A549 (cell line): ENCODE measurements at regions not wholly inside any gene's neighbourhood (a gene's known extent, or its start where the extent isn't known, plus 50 kb on each side); places are given as distances from the start of the nearest gene placed in this dataset.
"Not testable (repeated sequence)": the region's sequence is repeated elsewhere in the genome, so short reads cannot be mapped to it uniquely, and the experiment has no call there.

Source experiments
- ATAC-seq, 2 experiments: fragments of 200-7000 bp in 1 of 2; fragments of >200 bp in 1 of 2; cut with Nextera tagmentation in 1 of 2; cut with Tn5 transposase in 1 of 2; 3 replicates each; pipeline versions ENCODE4 v1.8.0 to v1.9.1; 2018 to 2020; ENCODE audit warnings: mild to moderate bottlenecking in 1 of 2, moderate library complexity in 1 of 2
- CTCF ChIA-PET: fragments of 300-600 bp; sonication (Branson Sonifier 250); formaldehyde crosslinking; extraction: SDS; loops from one replicate; lab custom pipeline; 2021; ENCODE audit warnings: antibody characterized with exemption, inconsistent platforms; lab: Yijun Ruan, JAX
- POLR2A ChIA-PET: fragments of 350-600 bp; formaldehyde crosslinking; extraction: SDS; loops from one replicate; lab custom pipeline; 2021; ENCODE audit warnings: antibody characterized with exemption, inconsistent platforms; lab: Yijun Ruan, JAX
- DNase-seq, 2 experiments: peaks; one replicate each; pipeline versions ENCODE4 v3.0.0 to v3.0.0-alpha.2; 2011 to 2016; ENCODE audit warnings: low read depth in 1 of 2, low spot score in 1 of 2
- FAIRE-seq: peaks from 2 replicates; lab custom pipeline; 2011; peaks lifted over from hg19 to GRCh38; lab: Jason Lieb, UNC
- H3K27ac ChIP-seq, 2 experiments: fragments of >200 bp; sonication (Bioruptor Twin); formaldehyde crosslinking; 3 replicates each; pipeline ENCODE4 v1.5.1; 2016 to 2017
- H3K4me1 ChIP-seq: fragments of >200 bp; sonication (Bioruptor Twin); formaldehyde crosslinking; 3 replicates; pipeline ENCODE4 v1.6.1; 2016
- H3K4me2 ChIP-seq: fragments of >200 bp; sonication (Bioruptor Twin); formaldehyde crosslinking; 3 replicates; pipeline ENCODE4 v1.6.1; 2016
- H3K4me3 ChIP-seq: fragments of >200 bp; sonication (Bioruptor Twin); formaldehyde crosslinking; 3 replicates; pipeline ENCODE4 v1.5.1; 2016
- H3K9me3 ChIP-seq: fragments of >200 bp; sonication (Bioruptor Twin); formaldehyde crosslinking; 3 replicates; pipeline ENCODE4 v1.6.1; 2016
- BHLHE40 ChIP-seq: IDR thresholded peaks from 2 replicates; pipeline ENCODE4 v1.6.1; 2012; ENCODE audit warnings: low read depth, low read length, inconsistent platforms
- E2F6 ChIP-seq: IDR thresholded peaks from 2 replicates; pipeline ENCODE4 v1.6.1; 2012; ENCODE audit warnings: low read depth, borderline replicate concordance
- EHF ChIP-seq: fragments of 250-450 bp; sonication (Bioruptor Pico); IDR thresholded peaks from 2 replicates; pipeline ENCODE4 v1.5.0; 2020; ENCODE audit warnings: mild to moderate bottlenecking
- EHMT2 ChIP-seq: fragments of 200-600 bp; sonication (generic); IDR thresholded peaks from 2 replicates; pipeline ENCODE4 v1.6.1; 2016; ENCODE audit warnings: antibody characterized with exemption, low read depth, mild to moderate bottlenecking, moderate library complexity
- ESRRA ChIP-seq: fragments of 150-350 bp; IDR thresholded peaks from 2 replicates; pipeline ENCODE4 v1.6.1; 2014; ENCODE audit warnings: mild to moderate bottlenecking, low read length, borderline replicate concordance
- FOXS1 ChIP-seq: fragments of 250-450 bp; sonication (Bioruptor Pico); IDR thresholded peaks from 2 replicates; pipeline ENCODE4 v1.5.0; 2020; ENCODE audit warnings: mild to moderate bottlenecking, moderate library complexity
- HEYL ChIP-seq: fragments of 250-450 bp; sonication (Bioruptor Pico); IDR thresholded peaks from 2 replicates; pipeline ENCODE4 v1.8.0; 2021; ENCODE audit warnings: mild to moderate bottlenecking, moderate library complexity
- HOXB5 ChIP-seq: fragments of 250-450 bp; sonication (Bioruptor Pico); IDR thresholded peaks from 2 replicates; pipeline ENCODE4 v1.5.0; 2020; ENCODE audit warnings: mild to moderate bottlenecking, moderate library complexity
- JUN ChIP-seq, 2 experiments: fragments of >200 bp; sonication (Bioruptor Twin); formaldehyde crosslinking; IDR thresholded peaks; 2 replicates in 1 of 2; 3 replicates in 1 of 2; pipeline ENCODE4 v1.6.1; 2016 to 2017
- KDM1A ChIP-seq: fragments of 200-600 bp; sonication (generic); IDR thresholded peaks from 2 replicates; pipeline ENCODE4 v1.6.1; 2016; ENCODE audit warnings: low read depth, mild to moderate bottlenecking
- KDM5A ChIP-seq: fragments of 200-600 bp; sonication (generic); IDR thresholded peaks from 2 replicates; pipeline ENCODE4 v1.6.1; 2016; ENCODE audit warnings: antibody characterized with exemption, mild to moderate bottlenecking
- MAFK ChIP-seq: fragments of 450-650 bp; IDR thresholded peaks from 2 replicates; pipeline ENCODE4 v1.6.1; 2014; ENCODE audit not compliant: partially characterized antibody
- MAX ChIP-seq: IDR thresholded peaks from 2 replicates; pipeline ENCODE4 v1.6.1; 2012
- MAZ ChIP-seq: fragments of 150-350 bp; IDR thresholded peaks from 2 replicates; pipeline ENCODE4 v1.6.1; 2014; ENCODE audit warnings: antibody characterized with exemption, low read depth, low read length, borderline replicate concordance
- MYC ChIP-seq: IDR thresholded peaks from 2 replicates; pipeline ENCODE4 v1.6.1; 2012; ENCODE audit warnings: mild to moderate bottlenecking, inconsistent platforms, low read length, improper control_type of control experiment, borderline replicate concordance
- NFE2L2 ChIP-seq: fragments of 150-350 bp; conservative IDR thresholded peaks from 2 replicates; pipeline ENCODE4 v1.6.1; 2014; ENCODE audit warnings: low read length
- NR3C1 ChIP-seq: fragments of >200 bp; sonication (Bioruptor Twin); formaldehyde crosslinking; IDR thresholded peaks from 3 replicates; pipeline ENCODE4 v1.6.1; 2017
- RFX5 ChIP-seq: fragments of 450-650 bp; IDR thresholded peaks from 2 replicates; pipeline ENCODE4 v1.7.1; 2014; ENCODE audit warnings: antibody characterized with exemption, mild to moderate bottlenecking, moderate library complexity
- RNF2 ChIP-seq: fragments of 200-600 bp; sonication (generic); IDR thresholded peaks from 2 replicates; pipeline ENCODE4 v1.6.1; 2016; ENCODE audit warnings: low read depth, mild to moderate bottlenecking, antibody characterized with exemption, moderate library complexity, borderline replicate concordance
- TFCP2L1 ChIP-seq: fragments of 250-450 bp; sonication (Bioruptor Pico); IDR thresholded peaks from 2 replicates; pipeline ENCODE4 v1.5.0; 2021; ENCODE audit warnings: mild to moderate bottlenecking
- TP53 ChIP-seq: fragments of 250-450 bp; sonication (Bioruptor Pico); IDR thresholded peaks from 2 replicates; pipeline ENCODE4 v1.5.0; 2021; ENCODE audit warnings: mild to moderate bottlenecking, moderate library complexity
- USF2 ChIP-seq: fragments of 450-650 bp; IDR thresholded peaks from 2 replicates; pipeline ENCODE4 v1.6.1; 2014; ENCODE audit warnings: antibody characterized with exemption
- ZFP36 ChIP-seq: fragments of 450-650 bp; IDR thresholded peaks from 2 replicates; pipeline ENCODE4 v1.6.1; 2014; ENCODE audit warnings: borderline replicate concordance; ENCODE audit not compliant: partially characterized antibody
- WGBS: methylation state at CpG from one replicate; pipeline ENCODE4 v1.1.6; 2017; ENCODE audit errors: missing lambda C conversion rate; 5-methylcytosine and 5-hydroxymethylcytosine counted together
- TF ChIP-seq, protein P1 (sequence below): fragments of >200 bp; sonication (Bioruptor Twin); formaldehyde crosslinking; IDR thresholded peaks from 2 replicates; pipeline ENCODE4 v1.6.1; 2016
- TF ChIP-seq, protein P2 (sequence below): fragments of 200-600 bp; sonication (generic); IDR thresholded peaks from 2 replicates; pipeline ENCODE4 v1.6.1; 2016; ENCODE audit warnings: antibody characterized with exemption, mild to moderate bottlenecking, moderate library complexity
- TF ChIP-seq, protein P3 (sequence below): fragments of >200 bp; sonication (Bioruptor Twin); formaldehyde crosslinking; IDR thresholded peaks from 3 replicates; pipeline ENCODE4 v1.6.1; 2016

DNA sequence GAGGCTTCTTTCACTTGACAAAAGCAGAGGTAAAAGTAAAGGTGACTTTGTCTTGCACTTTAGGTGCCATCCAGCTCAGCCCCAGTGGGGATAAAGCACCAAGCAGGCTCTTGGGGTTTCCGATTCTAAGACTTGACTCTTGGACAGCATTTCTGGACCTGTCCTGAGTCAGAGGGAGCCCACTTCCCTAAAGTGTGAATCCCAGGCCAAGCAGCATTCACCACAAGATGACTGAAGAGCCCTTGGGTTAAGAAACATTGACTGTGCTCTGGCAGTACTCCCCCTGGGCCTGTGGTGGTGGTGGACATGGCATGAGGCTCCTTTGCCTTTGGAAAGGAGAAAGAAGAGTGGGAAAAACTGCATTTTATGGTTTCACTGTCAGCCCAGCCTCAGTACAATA, 638.0 kb upstream of the VRK2 start:
- ATAC-seq (no peak), DNase-seq (no peak), FAIRE-seq (no peak)
- H3K4me1 ChIP-seq, result no peaks in the 10 kb centered on the region
- H3K27ac ChIP-seq, result no peak overlapping the region
- no peak overlapping the region for H3K4me3 ChIP-seq
- POLR2A ChIA-PET, result no interaction called here
- no peak for TF ChIP-seq USF2
- TF ChIP-seq EHMT2, result no peak
- no peak for TF ChIP-seq BHLHE40
- no peak for TF ChIP-seq ZFP36
- TF ChIP-seq EHF (CRISPR knock-in tag), result no peak
- TF ChIP-seq, protein P1, sequence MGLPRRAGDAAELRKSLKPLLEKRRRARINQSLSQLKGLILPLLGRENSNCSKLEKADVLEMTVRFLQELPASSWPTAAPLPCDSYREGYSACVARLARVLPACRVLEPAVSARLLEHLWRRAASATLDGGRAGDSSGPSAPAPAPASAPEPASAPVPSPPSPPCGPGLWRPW, result no peak
- TF ChIP-seq TFCP2L1 (CRISPR knock-in tag), result no peak
- no peak for TF ChIP-seq MAFK
- no peak for TF ChIP-seq HEYL (CRISPR knock-in tag)
- TF ChIP-seq MAZ, result no peak
- TF ChIP-seq NR3C1, result no peak
- CTCF ChIA-PET, result interaction anchor here (1.0 to 1.8 kb wide), 2 partner anchors 9 to 10 kb away, joined by 3 read pairs; no protein-coding TSS in a partner anchor
- H3K4me2 ChIP-seq, result no peak overlapping the region
- WGBS, result 0% methylated on average over 1 of the region's 1 CpG
- H3K9me3 ChIP-seq, result peaks cover 3% of the 10 kb centered on the region; the same call in 1 of the 3 replicates

DNA sequence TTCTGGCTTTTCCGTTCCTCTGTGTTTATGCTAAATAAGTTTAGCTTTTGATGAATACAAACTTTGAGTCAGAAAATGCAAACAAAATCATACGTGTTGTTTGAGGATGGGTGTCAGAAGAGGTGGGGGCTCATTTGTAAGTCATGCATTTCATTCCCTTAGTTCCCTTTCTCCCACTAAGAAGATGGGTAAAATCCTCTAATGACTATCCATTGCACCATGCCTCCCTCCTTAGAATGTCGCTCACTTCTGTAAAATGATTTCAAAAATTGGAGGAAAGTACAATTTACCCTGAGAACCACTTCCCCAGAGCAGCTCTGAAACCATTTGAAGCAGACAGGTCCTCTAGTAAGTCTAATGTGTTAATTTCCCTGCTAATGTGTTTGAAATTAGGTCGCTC, 629.6 kb upstream of the VRK2 start:
- Histone ChIP-seq H3K4me2 (no peak overlapping the region), H3K27ac (no peak overlapping the region), H3K9me3 (peaks cover 3% of the 10 kb centered on the region; the same call in 1 of the 3 replicates), H3K4me3 (no peak overlapping the region), H3K4me1 (no peaks in the 10 kb centered on the region)
- 6% methylated on average over 4 of the region's 4 CpGs for WGBS
- ChIA-PET CTCF (no interaction called here), POLR2A (no interaction called here)
- DNase-seq (no peak), FAIRE-seq (no peak), ATAC-seq (no peak)
- TF ChIP-seq MAZ (no peak), RFX5 (no peak), MYC (no peak), KDM5A (no peak), FOXS1 (CRISPR knock-in tag) (no peak), RNF2 (no peak), NFE2L2 (no peak), TP53 (CRISPR knock-in tag) (no peak), USF2 (no peak), JUN (IDR thresholded peaks at IDR 0.05) (no peak), HEYL (CRISPR knock-in tag) (no peak), ESRRA (no peak), E2F6 (no peak), TFCP2L1 (CRISPR knock-in tag) (no peak), MAX (no peak), HOXB5 (no peak), EHF (CRISPR knock-in tag) (no peak), KDM1A (no peak)
- TF ChIP-seq, protein P2, sequence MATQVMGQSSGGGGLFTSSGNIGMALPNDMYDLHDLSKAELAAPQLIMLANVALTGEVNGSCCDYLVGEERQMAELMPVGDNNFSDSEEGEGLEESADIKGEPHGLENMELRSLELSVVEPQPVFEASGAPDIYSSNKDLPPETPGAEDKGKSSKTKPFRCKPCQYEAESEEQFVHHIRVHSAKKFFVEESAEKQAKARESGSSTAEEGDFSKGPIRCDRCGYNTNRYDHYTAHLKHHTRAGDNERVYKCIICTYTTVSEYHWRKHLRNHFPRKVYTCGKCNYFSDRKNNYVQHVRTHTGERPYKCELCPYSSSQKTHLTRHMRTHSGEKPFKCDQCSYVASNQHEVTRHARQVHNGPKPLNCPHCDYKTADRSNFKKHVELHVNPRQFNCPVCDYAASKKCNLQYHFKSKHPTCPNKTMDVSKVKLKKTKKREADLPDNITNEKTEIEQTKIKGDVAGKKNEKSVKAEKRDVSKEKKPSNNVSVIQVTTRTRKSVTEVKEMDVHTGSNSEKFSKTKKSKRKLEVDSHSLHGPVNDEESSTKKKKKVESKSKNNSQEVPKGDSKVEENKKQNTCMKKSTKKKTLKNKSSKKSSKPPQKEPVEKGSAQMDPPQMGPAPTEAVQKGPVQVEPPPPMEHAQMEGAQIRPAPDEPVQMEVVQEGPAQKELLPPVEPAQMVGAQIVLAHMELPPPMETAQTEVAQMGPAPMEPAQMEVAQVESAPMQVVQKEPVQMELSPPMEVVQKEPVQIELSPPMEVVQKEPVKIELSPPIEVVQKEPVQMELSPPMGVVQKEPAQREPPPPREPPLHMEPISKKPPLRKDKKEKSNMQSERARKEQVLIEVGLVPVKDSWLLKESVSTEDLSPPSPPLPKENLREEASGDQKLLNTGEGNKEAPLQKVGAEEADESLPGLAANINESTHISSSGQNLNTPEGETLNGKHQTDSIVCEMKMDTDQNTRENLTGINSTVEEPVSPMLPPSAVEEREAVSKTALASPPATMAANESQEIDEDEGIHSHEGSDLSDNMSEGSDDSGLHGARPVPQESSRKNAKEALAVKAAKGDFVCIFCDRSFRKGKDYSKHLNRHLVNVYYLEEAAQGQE, result no peak
- TF ChIP-seq, protein P3, sequence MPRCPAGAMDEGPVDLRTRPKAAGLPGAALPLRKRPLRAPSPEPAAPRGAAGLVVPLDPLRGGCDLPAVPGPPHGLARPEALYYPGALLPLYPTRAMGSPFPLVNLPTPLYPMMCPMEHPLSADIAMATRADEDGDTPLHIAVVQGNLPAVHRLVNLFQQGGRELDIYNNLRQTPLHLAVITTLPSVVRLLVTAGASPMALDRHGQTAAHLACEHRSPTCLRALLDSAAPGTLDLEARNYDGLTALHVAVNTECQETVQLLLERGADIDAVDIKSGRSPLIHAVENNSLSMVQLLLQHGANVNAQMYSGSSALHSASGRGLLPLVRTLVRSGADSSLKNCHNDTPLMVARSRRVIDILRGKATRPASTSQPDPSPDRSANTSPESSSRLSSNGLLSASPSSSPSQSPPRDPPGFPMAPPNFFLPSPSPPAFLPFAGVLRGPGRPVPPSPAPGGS, result no peak

- DNase-seq, POLR2A ChIA-PET, H3K4me3 ChIP-seq, CTCF ChIA-PET, H3K9me3 ChIP-seq, H3K4me1 ChIP-seq, H3K27ac ChIP-seq, FAIRE-seq, ATAC-seq, H3K4me2 ChIP-seq: not testable (repeated sequence)
- 56% methylated on average over 14 of the region's 14 CpGs for WGBS
Measured at GRCh38 chr2:57418859-57419346, 627.7 kb upstream of the VRK2 start.
